Non-pigmented ciliary epithelial cell (primary cell): ENCODE measurements at regions not wholly inside any gene's neighbourhood (a gene's known extent, or its start where the extent isn't known, plus 50 kb on each side); places are given as distances from the start of the nearest gene placed in this dataset.
"Not testable (repeated sequence)": the region's sequence is repeated elsewhere in the genome, so short reads cannot be mapped to it uniquely, and the experiment has no call there.

ENCODE experiments used
- DNase-seq: peaks from one replicate; pipeline ENCODE4 v3.0.0-alpha.2; 2010; ENCODE audit warnings: low read depth

DNA sequence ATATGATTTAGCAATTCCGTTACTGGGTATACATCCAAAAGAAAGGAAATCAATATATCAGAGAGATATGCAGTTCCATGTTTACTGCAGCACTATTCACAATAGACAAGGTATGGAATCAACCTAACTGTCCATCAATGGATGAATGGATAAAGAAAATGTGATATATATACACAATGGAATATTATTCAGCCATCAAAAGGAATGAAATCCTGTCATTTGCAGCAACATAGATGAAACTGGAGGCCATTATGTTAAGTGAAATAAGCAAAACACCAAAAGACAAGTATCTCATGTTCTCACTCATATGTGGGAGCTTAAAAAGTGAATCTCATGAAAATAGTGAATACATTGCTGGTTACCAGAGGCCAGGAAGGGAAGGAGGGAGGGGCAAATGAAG, 390.8 kb downstream of the ZFHX3 start:
- DNase-seq = no peak

DNA sequence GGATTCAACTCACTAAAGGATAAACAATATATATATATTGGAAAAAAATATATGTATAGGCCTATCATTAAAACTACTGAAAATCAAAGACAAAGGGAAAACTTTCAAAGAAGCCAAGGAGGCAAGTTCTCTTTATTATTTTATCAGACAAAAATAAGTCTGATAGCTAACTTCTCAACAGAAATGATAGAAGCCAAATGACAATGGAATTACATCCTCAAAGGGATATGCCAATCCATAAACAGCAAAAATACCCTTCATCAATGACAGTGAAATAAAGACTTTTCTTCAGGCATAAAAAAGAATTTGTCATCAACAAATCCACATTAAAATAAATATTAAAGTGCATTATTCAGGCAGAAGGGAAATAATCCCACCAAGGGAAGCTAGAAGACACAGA, 393.4 kb downstream of the ZFHX3 start:
- no peak for DNase-seq

DNA sequence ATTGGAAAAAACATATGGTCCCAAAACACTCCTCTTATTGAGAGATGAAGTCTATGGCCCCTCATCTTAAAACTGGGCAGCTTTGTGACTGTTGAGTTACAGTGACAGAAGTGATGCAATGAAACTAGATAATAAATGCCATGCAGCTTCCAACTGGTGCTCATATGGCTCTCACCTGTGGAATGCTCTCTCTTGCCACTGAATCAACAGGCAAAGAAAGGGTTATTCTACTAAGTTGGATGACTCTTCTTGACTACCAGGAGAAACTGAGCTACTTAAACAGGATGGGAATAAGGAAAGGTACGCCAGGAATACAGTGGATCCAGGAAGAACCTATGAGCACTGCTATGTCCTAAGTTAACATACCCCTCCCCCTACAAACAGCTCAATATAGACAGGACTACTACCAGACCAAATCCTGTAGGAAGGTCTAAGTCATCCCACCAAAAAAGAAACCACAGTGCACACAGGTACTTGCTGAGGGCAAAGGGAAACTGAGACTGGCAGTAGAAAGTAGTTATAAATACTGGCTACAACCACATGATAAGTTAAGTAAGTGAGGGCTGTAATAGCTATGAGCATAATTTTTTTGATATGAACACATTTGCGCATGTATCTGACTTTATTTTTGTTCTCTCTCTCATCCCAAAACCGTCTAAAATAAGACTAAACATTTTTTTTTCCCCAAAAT, 398.5 kb downstream of the ZFHX3 start:
- no peak for DNase-seq

DNA sequence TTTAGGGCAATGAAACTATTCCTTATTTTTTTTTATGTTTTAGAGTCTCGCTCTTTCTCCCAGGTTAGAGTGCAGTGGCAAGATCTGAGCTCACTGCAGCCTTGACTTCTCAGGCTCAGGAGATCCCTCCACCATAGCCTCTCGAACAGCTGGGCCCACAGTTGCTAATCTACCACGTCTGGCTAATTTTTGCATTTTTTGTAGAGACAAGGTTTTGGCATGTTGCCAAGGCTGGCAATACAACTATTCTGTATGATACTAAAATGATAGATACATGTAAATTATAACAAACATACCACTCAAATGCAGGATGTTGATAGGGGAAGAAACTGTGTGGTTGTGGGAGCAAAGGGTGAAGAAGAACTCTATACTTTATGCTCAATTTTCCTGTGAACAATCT, 401.3 kb downstream of the ZFHX3 start:
- no peak for DNase-seq

DNA sequence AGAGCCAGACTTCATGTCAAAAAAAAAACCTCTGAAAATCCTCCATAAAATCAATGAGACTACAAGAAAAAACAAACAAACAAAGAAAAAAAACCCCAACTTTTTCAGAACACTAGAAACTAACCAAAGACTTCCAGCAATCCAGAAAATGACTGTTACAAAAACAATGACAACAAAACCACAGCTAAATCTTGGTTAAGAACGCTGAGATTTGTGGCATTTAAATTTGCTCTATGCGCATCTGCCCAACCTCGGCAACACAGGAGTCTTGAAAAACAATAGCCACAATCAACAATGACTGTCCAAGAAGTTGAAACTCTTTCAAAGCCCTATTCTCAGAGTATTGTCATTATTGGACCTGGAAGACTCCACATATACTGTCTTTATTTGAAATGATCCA, 402.4 kb downstream of the ZFHX3 start:
- no peak for DNase-seq

DNA sequence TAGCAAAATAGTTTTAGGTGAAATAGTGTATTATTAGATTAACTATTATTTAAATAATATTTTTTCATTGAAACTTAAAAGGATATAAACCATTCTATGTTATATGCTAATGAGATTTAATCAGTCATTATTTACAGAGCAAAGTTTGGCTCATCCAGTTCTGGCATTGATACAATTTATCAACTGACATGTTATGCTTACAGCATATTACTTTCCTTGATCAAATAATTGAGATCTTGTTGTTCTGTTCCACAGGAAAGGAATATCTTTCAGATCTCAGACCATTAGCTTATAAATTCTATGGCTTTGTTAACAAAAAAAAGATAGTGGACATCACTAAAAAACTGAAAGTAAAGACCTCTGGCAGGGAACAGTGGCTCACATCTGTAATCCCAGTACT, 403.0 kb downstream of the ZFHX3 start:
- no peak for DNase-seq

DNA sequence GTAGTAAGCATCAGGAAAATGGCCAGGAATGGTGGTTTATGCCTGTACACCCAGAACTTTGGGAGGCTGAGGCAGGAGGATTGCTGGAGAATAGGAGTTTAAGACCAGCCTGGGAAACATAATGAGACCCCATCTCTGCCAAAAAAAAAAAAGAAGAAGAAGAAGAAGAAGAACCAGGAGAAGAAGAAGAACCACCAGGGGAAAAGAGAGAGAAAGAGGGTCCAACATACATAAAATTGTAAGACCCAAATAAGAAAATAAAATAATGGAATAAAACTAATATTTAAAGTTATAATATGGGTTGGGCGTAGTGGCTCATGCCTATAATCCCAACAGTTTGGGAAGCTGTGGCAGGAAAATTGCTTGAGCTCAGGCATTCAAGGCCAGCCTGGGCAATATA, 408.4 kb downstream of the ZFHX3 start:
- no peak for DNase-seq

DNA sequence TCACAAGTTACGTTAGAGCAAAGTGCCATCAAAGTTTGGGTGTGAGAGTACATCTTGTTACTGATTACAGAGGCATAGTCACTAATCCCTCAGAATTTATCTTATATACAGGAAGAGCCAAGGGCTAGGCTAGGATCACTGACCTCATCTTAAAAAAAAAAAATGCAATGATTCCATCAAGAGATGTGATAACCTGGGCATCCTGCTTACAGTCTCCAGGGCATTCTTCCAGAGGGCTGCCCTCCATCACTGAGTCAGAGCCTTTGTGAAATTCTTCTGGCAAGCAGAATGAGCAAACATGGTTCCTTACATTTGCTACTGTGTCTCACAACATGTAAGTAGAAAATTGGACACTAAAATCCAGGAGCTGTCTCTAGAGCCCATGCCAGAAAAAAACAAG, 410.6 kb downstream of the ZFHX3 start:
- DNase-seq = peak; percentile 23

DNA sequence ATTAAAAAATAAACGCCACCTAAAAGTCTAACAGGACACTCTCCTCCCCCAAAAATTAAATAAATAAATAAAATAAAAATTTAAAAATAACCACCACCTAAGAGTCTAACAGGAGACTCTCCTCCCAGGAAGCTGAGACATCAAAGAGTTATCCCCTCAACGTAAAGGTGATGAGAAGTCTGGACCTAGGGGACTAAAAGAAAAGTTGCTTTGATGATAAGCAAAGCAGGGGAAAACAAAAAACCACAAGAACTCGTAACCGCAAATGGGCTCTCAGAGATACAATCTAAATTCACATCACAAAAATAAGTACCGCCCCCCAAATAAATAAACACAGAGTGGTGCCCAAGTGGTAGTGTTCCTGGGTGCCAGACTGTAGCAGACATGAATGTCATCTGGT, 412.2 kb downstream of the ZFHX3 start:
- DNase-seq = no peak

DNA sequence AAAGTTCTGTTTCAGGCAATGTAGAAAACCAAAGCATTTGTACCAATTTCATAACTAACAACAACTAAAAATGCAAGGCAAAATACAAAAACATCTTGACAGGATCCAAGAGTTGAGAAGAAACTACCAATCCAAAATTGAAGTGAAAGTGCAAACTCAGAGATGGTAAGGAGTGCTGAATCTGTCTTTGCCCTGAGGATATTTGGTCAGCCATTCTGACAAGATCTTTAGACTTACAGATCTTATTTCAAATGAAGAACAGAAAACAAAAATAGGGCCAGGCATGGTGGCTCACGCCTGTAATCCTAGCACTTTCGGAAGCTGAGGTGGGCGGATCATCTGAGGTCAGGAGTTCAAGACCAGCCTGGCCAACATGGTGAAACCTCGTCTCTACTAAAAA, 412.8 kb downstream of the ZFHX3 start:
- DNase-seq = no peak

DNA sequence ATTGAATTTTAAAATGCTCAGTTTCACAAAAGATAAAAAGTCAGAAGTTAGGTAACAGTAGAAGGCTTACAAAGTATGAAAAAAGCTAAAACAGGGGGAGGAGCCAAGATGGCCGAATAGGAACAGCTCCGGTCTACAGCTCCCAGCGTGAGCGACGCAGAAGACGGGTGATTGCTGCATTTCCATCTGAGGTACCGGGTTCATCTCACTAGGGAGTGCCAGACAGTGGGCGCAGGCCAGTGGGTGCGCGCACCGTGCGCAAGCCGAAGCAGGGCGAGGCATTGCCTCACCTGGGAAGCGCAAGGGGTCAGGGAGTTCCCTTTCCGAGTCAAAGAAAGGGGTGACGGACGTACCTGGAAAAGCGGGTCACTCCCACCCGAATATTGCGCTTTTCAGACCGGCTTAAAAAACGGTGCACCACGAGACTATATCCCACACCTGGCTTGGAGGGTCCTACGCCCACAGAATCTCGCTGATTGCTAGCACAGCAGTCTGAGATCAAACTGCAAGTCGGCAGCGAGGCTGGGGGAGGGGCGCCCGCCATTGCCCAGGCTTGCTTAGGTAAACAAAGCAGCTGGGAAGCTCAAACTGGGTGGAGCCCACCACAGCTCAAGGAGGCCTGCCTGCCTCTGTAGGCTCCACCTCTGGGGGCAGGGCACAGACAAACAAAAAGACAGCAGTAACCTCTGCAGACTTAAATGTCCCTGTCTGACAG, 420.6 kb downstream of the ZFHX3 start:
- DNase-seq = not testable (repeated sequence)

DNA sequence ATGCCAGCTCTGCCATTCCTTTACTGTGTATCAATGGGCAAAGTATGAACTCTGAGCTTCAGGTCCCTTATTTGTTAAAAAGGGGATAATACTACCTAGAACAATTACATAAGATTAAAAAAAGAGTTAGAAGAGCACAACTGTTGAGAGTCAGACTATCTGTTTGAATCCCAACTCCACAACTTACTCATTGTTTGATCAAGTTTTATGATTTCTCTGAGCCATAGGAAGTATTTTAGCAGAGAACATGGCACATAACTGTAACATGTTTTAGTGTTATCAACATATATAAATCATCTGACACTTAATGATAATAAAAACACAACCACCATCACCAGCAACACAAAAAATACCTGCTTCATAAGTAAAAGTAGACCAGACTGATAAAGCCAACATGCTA, 421.3 kb downstream of the ZFHX3 start:
- no peak for DNase-seq

DNA sequence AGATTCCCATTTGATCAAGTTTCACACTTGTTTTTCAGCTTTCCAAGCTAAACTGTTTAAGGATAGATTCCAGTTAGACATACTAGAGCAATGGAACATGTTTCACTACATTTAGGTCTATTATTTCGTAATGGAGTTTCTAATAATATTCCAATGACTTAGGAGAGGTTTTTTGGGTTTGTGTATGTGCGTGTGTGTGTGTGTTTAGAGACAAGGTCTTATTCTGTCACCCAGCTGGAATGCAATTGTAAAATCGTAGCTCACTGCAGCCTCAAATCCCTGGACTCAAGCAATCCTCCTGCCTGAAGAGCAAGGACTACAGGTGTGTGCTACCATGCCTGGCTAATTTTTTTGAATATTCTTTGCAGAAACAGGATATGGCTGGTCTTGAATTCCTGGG, 426.3 kb downstream of the ZFHX3 start:
- DNase-seq = no peak

DNA sequence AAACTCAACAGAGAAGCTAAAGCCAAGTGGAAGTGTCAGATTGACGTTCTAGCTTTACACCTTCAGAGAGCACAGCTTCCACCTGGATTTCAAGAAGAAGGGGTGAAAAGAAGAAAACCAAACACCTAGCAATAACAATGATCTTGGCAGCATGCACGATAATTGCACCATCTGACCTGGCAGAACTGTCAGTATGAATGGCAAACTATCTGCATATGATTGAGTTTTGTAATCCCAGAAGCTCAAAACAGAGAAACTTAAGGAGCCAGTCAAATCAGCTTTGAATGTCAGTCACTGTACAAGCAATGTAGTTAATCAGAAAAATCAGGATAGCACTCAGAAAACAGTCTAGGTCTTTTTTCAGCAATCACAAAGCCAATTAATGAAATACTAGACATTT, 427.1 kb downstream of the ZFHX3 start:
- no peak for DNase-seq

DNA sequence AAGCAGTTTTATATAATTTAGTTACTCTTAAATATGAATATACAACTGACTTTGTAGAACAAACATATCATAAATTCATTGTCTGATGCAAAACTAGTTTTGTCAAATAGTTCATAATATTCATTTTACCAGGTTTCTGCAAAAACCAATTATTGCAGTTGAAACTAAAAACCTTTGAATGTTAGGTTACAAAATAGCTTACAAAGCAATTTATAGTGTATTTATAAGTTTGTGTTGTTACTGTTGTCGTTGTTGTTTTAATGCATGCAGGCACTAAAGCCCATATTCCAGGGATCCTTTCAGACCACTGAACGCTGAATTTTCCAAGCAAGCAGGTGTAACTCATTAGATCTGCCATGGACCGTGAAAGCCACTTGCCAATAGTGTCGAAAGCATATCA, 427.6 kb downstream of the ZFHX3 start:
- no peak for DNase-seq

DNA sequence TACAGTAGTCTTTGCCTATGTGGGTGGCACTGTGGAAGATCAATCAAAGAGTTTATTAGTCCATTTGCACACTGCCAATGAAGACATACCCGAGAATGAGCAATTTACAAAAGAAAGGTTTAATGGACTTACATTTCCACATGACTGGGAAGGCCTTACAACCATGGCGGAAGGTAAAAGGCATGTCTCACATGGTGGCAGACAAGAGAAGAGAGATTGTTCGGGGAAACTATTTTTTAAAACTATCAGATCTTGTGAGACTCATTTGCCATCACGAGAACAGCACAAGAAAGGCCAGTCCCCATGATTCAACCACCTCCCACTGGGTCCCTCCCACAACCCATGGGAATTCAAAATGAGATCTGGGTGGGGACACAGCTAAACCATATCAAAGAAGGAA, 432.1 kb downstream of the ZFHX3 start:
- no peak for DNase-seq

DNA sequence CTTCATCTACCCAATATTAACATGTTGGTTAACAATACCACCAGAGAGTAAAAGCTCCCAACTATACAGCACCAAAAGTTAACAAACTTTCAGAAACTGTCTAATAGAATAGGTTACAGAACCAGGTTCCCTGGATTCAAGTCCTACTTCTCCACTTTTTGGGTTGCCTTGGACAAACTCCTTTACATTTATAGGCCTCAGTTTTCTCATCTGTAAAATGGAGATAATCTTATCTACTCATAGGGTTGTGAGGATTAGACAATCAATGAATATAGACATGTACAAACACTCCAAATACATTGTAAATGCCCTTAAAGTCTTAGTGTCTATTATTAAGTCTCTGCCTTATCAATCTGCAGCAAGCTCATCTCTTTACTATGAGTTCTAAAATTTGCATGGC, 435.2 kb downstream of the ZFHX3 start:
- DNase-seq = no peak

DNA sequence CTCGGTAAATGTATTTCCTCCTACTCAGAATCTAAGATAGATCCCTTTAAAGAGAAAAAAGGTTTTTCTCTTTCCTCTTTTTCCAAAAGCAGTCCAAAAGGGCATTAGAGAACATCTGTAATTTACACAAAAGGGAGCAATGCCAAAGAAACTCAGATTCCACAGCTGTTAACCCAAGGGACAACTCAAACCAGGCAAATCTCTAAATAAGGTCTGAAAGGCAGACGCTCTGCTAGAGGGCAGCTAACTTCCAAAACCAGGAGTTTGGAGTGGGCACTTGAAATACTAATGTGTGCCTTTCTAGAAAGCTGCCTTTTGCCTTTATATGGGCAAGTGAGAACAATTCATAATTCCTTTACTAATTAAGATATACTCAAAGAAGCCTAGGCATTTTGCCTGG, 435.7 kb downstream of the ZFHX3 start:
- no peak for DNase-seq

DNA sequence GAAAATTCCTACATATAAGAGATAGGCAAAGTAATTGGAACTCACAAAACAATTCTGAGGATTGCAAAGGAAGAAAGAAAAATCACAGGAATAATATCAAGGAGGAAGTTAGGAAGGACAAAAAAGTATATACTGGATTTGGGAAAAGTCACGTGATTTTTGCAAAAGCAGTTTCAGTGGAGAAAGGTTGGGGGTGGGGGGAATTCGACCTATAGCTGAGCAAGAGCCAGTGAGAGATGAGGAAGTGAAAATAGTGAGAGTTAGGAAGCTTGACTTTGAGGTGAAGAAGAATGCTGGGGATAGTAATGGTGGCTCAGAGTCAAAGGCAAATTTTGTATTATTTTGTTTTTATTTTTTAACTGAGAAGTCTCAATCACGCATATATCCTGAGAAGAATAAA, 438.0 kb upstream of the PMFBP1 start:
- no peak for DNase-seq

DNA sequence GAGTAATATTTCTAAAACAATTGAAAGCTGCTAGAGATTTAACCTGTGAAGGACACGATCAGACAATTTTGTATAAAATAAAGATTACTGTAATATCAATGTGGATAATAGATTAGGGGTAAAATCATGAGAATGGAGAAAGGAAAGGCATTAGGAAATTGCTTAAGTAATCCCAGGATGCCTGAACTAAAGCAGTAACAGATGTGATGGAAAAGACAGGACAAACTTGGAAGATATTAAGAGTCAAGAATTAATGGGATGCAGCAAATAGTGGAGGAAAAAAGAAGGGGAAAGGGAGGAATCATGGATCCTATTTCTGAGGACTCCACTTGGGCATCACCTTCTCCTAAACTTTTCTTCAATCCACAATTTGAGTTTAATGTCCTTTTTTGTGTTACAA, 437.1 kb upstream of the PMFBP1 start:
- no peak for DNase-seq

DNA sequence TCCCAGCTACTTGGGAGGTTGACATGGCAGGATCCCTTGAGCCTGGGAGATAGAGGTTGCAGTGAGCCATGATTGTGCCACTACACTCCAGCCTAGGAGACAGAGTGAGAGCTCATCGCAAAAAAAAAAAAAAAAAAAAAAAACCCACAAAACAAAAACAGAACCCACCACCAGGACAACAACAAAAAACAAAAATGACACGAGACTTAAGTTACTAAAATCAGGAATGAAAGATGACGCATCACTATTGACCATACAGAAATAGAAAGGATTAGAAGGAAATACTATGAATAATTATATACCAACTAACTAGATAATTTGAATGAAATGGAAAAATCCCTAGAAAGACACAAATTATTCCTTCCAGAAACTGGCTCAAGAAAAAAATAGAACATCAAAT, 432.4 kb upstream of the PMFBP1 start:
- DNase-seq = no peak

DNA sequence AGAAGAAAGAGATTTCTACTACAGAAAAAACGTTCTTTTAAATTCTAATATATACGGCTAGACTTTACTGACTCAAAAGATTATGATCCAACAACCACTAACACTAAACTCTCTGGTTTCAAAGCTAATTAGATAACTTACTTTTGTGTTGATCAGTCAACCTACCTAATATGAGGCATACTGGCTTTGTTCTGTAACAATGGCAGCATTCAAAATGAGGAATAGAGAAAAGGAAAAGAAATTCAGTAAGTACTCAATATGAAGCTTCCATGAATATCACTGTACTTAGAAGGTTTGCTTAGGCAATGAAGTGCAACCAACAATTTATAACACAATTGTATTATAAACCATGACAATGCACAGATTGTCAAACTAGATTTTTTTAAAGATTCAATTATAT, 430.5 kb upstream of the PMFBP1 start:
- DNase-seq = no peak

DNA sequence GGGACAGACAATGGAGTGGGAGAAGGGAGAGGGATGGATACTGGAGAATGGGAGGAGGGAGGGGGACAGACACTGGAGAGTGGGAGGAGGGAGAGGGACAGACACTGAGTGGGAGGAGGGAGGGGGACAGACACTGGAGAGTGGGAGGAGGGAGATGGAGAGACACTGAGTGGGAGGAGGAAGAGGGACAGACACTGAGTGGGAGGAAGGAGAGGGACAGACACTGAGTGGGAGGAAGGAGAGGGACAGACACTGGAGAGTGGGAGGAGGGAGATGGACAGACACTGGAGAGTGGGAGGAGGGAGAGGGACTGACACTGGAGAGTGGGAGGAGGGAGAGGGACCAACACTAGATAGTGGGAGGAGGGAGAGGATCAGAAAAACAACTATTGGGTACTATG, 426.7 kb upstream of the PMFBP1 start:
- DNase-seq = no peak

DNA sequence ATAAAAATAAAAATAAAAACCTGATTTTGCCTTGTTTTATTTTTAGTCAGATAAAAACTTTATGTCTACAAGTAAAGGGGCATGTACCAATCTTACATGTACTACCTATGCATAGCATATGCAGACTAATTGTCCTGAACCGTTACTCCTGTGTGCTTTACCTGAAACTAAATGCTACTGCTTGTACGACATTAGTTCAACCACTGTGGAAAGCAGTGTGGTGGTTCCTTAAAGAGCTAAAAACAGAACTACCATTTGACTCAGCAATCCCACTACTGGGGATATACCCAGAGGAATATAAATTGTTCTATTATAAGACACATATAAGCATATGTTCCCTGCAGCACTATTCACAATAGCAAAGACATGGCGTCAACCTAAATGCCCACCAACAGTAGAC, 426.0 kb upstream of the PMFBP1 start:
- DNase-seq = no peak
